Activated CD4-positive, alpha-beta memory T cell treated with anti-CD3 and anti-CD28 coated beads for 36 hours (primary cell): ENCODE measurements at regions not wholly inside any gene's neighbourhood (a gene's known extent, or its start where the extent isn't known, plus 50 kb on each side); places are given as distances from the start of the nearest gene placed in this dataset.

Source experiments
- CTCF ChIA-PET: fragments of 350-600 bp; sonication (Branson Sonifier 250); formaldehyde crosslinking; loops from one replicate; lab custom pipeline; 2021; ENCODE audit warnings: antibody characterized with exemption, inconsistent platforms; lab: Charles Lee
- POLR2A ChIA-PET: fragments of 350-600 bp; sonication (Branson Sonifier 250); formaldehyde crosslinking; loops from one replicate; lab custom pipeline; 2021; ENCODE audit warnings: antibody characterized with exemption; lab: Charles Lee
- DNase-seq: peaks from one replicate; pipeline ENCODE4 v3.0.0-alpha.2; 2020
- H3K27ac Mint-ChIP-seq: one replicate; pipeline ENCODE4 v1.8.0; 2021; ENCODE audit warnings: mixed read lengths
- H3K27me3 Mint-ChIP-seq: one replicate; pipeline ENCODE4 v1.8.0; 2021; ENCODE audit warnings: mixed read lengths
- H3K36me3 Mint-ChIP-seq: one replicate; pipeline ENCODE4 v1.8.0; 2021; ENCODE audit warnings: mixed read lengths
- H3K4me1 Mint-ChIP-seq: one replicate; pipeline ENCODE4 v1.8.0; 2021; ENCODE audit warnings: low read depth, mixed read lengths
- H3K4me3 Mint-ChIP-seq: one replicate; pipeline ENCODE4 v1.8.0; 2021; ENCODE audit warnings: mild to moderate bottlenecking, mixed read lengths
- H3K9me3 Mint-ChIP-seq: one replicate; pipeline ENCODE4 v1.8.0; 2021; ENCODE audit warnings: mixed read lengths
- intact Hi-C: fragments of 100-400 bp; cut with micrococcal nuclease; formaldehyde crosslinking; loops from one replicate; pipeline ENCODE4 v1.15.1; 2023

GRCh38 chr9:69980591-69980990 is 63.1 kb upstream of the MAMDC2 start:
- H3K36me3 Mint-ChIP-seq, result no peaks in the 10 kb centered on the region
- H3K4me1 Mint-ChIP-seq, result no peaks in the 10 kb centered on the region
- no peak for DNase-seq
- ChIA-PET POLR2A (no interaction called here), CTCF (no interaction called here)
- H3K27ac Mint-ChIP-seq, result no peak overlapping the region
- no peak overlapping the region for H3K4me3 Mint-ChIP-seq
- intact Hi-C loops, result no loop called here
- H3K27me3 Mint-ChIP-seq, result peaks cover 5% of the 10 kb centered on the region
- H3K9me3 Mint-ChIP-seq, result no peaks in the 10 kb centered on the region

GRCh38 chr9:69981686-69982445 is 61.8 kb upstream of the MAMDC2 start:
- no peak overlapping the region for H3K27ac Mint-ChIP-seq
- POLR2A ChIA-PET, result no interaction called here
- H3K9me3 Mint-ChIP-seq, result no peaks in the 10 kb centered on the region
- no peaks in the 10 kb centered on the region for H3K36me3 Mint-ChIP-seq
- DNase-seq, result no peak
- intact Hi-C loops, result no loop called here
- CTCF ChIA-PET, result interaction anchor here (3.3 kb wide), 1 partner anchor 130 kb away, joined by 17 read pairs; no protein-coding TSS in a partner anchor
- no peak overlapping the region for H3K4me3 Mint-ChIP-seq
- H3K4me1 Mint-ChIP-seq, result no peaks in the 10 kb centered on the region
- no peaks in the 10 kb centered on the region for H3K27me3 Mint-ChIP-seq

GRCh38 chr9:69984831-69985230 is 58.8 kb upstream of the MAMDC2 start:
- no peak overlapping the region for H3K27ac Mint-ChIP-seq
- peaks cover 3% of the 10 kb centered on the region for H3K27me3 Mint-ChIP-seq
- ChIA-PET CTCF (interaction anchor here (3.3 kb wide), 1 partner anchor 127 kb away, joined by 17 read pairs; no protein-coding TSS in a partner anchor), POLR2A (no interaction called here)
- intact Hi-C loops, result no loop called here
- no peaks in the 10 kb centered on the region for H3K4me1 Mint-ChIP-seq
- no peaks in the 10 kb centered on the region for H3K9me3 Mint-ChIP-seq
- H3K4me3 Mint-ChIP-seq, result no peak overlapping the region
- H3K36me3 Mint-ChIP-seq, result no peaks in the 10 kb centered on the region
- no peak for DNase-seq

- no peak overlapping the region for H3K4me3 Mint-ChIP-seq
- no peaks in the 10 kb centered on the region for H3K9me3 Mint-ChIP-seq
- no peak overlapping the region for H3K27ac Mint-ChIP-seq
- CTCF ChIA-PET, result interaction anchor here (1.3 kb wide), 1 partner anchor 125 kb away, joined by 3 read pairs; no protein-coding TSS in a partner anchor
- POLR2A ChIA-PET, result no interaction called here
- no peaks in the 10 kb centered on the region for H3K36me3 Mint-ChIP-seq
- peaks cover 3% of the 10 kb centered on the region for H3K27me3 Mint-ChIP-seq
- DNase-seq, result no peak
- no peaks in the 10 kb centered on the region for H3K4me1 Mint-ChIP-seq
- intact Hi-C loops, result no loop called here
These were observed 57.7 kb upstream of the MAMDC2 start for GRCh38 chr9:69985971-69986370.

GRCh38 chr9:69986970-69987369 is 56.7 kb upstream of the MAMDC2 start:
- ChIA-PET POLR2A (no interaction called here), CTCF (interaction anchor here (1.3 kb wide), 1 partner anchor 124 kb away, joined by 3 read pairs; no protein-coding TSS in a partner anchor)
- Mint-ChIP-seq H3K4me1 (no peaks in the 10 kb centered on the region), H3K36me3 (no peaks in the 10 kb centered on the region), H3K27ac (no peak overlapping the region), H3K4me3 (no peak overlapping the region), H3K27me3 (peaks cover 3% of the 10 kb centered on the region), H3K9me3 (no peaks in the 10 kb centered on the region)
- intact Hi-C loops, result no loop called here
- DNase-seq, result no peak

- no peak for DNase-seq
- CTCF ChIA-PET, result interaction anchor here (0.8 kb wide), 1 partner anchor 124 kb away, joined by 3 read pairs; no protein-coding TSS in a partner anchor
- intact Hi-C loops, result no loop called here
These were observed 56.2 kb upstream of the MAMDC2 start for GRCh38 chr9:69987457-69987856.

GRCh38 chr9:69993110-69993509 is 50.5 kb upstream of the MAMDC2 start:
- intact Hi-C loops, result no loop called here
- Mint-ChIP-seq H3K9me3 (no peaks in the 10 kb centered on the region), H3K4me3 (no peak overlapping the region), H3K27me3 (peaks cover 8% of the 10 kb centered on the region), H3K4me1 (no peaks in the 10 kb centered on the region), H3K27ac (no peak overlapping the region), H3K36me3 (no peaks in the 10 kb centered on the region)
- POLR2A ChIA-PET, result no interaction called here
- CTCF ChIA-PET, result no interaction called here
- no peak for DNase-seq

More at GRCh38 chr9:69987457-69987856, 56.2 kb upstream of the MAMDC2 start:
- Mint-ChIP-seq H3K36me3 (no peaks in the 10 kb centered on the region), H3K4me3 (no peak overlapping the region), H3K27me3 (peaks cover 3% of the 10 kb centered on the region), H3K4me1 (no peaks in the 10 kb centered on the region), H3K27ac (no peak overlapping the region), H3K9me3 (no peaks in the 10 kb centered on the region)
- POLR2A ChIA-PET, result no interaction called here
